ENCODE measurements at regions not wholly inside any gene's neighbourhood (a gene's known extent, or its start where the extent isn't known, plus 50 kb on each side); places are given as distances from the start of the nearest gene placed in this dataset.
"Not testable (repeated sequence)": the region's sequence is repeated elsewhere in the genome, so short reads cannot be mapped to it uniquely, and the experiment has no call there.

- H4K5ac ChIP-seq (ENCODE audit: low read depth, low read length); H2BK15ac ChIP-seq (ENCODE audit: low read depth, low read length); H3K4me1 ChIP-seq (ENCODE audit: control insufficient read depth, insufficient read depth, low read length); H3K4ac ChIP-seq (ENCODE audit: low read depth, low read length); H3K9me1 ChIP-seq (ENCODE audit: insufficient read depth, low read length); H2AK5ac ChIP-seq (ENCODE audit: low read depth, low read length); ATAC-seq (ENCODE audit: low read depth); H3K9ac ChIP-seq (ENCODE audit: low read depth, low read length); H3K4me3 ChIP-seq (ENCODE audit: insufficient read depth, low read depth, low read length); H2BK5ac ChIP-seq (ENCODE audit: low read depth, low read length, poor library complexity, severe bottlenecking); H3K27me3 ChIP-seq (ENCODE audit: control insufficient read depth, insufficient read depth, low read length); CTCF ChIA-PET; intact Hi-C loops (cut with micrococcal nuclease); H3K9me3 ChIP-seq (ENCODE audit: control insufficient read depth, insufficient read depth, low read length); H3K14ac ChIP-seq (replicated peaks; ENCODE audit: low read depth, low read length); H2AK9ac ChIP-seq (replicated peaks; ENCODE audit: low read depth, low read length, poor library complexity); DNase-seq; BruUV-seq (replicated peaks); H3K18ac ChIP-seq (ENCODE audit: low read depth, low read length); dilution Hi-C loops (cut with HindIII; ENCODE audit: low sequenced_read_pairs, unreplicated experiment); H3K79me1 ChIP-seq (ENCODE audit: low read depth in 1 of 2, low read length in 2 of 2); POLR2A ChIA-PET (ENCODE audit: unreplicated experiment); H3K56ac ChIP-seq (ENCODE audit: extremely low read depth, insufficient read depth, low read length); H3K23ac ChIP-seq (ENCODE audit: low read depth, low read length); H2AFZ ChIP-seq (replicated peaks; ENCODE audit: low read length, poor library complexity); in situ Hi-C loops (cut with MboI; ENCODE audit: low sequenced_read_pairs); H4K20me1 ChIP-seq (ENCODE audit: insufficient read depth, low read length); H4K91ac ChIP-seq (ENCODE audit: insufficient read depth, low read depth, low read length); H2BK120ac ChIP-seq (ENCODE audit: low read depth, low read length); H3K27ac ChIP-seq (ENCODE audit: insufficient read depth, low read length); H3K4me2 ChIP-seq (ENCODE audit: low read depth, low read length); H3K36me3 ChIP-seq (ENCODE audit: control insufficient read depth, insufficient read depth, low read length); H2BK20ac ChIP-seq (ENCODE audit: low read depth, low read length); H4K8ac ChIP-seq (ENCODE audit: low read depth in 2 of 2, low read length in 2 of 2): not testable (repeated sequence)
- WGBS, 2 experiments (ENCODE audit: extremely low coverage in 2 of 2, insufficient read length in 1 of 2): no CpG with 5 or more reads among the region's 2 CpGs
These were observed 706.9 kb upstream of the ZNF722 start for GRCh38 chr7:63291758-63292157.

- H2BK20ac ChIP-seq (ENCODE audit: low read depth, low read length); H4K91ac ChIP-seq (ENCODE audit: insufficient read depth, low read depth, low read length); H3K4me2 ChIP-seq (ENCODE audit: low read depth, low read length); H2AFZ ChIP-seq (replicated peaks; ENCODE audit: low read length, poor library complexity); H3K79me1 ChIP-seq (ENCODE audit: low read depth in 1 of 2, low read length in 2 of 2); H3K27me3 ChIP-seq (ENCODE audit: control insufficient read depth, insufficient read depth, low read length); H3K18ac ChIP-seq (ENCODE audit: low read depth, low read length); H2BK5ac ChIP-seq (ENCODE audit: low read depth, low read length, poor library complexity, severe bottlenecking); H3K4me1 ChIP-seq (ENCODE audit: control insufficient read depth, insufficient read depth, low read length); H4K8ac ChIP-seq (ENCODE audit: low read depth in 2 of 2, low read length in 2 of 2); intact Hi-C loops (cut with micrococcal nuclease); H2AK9ac ChIP-seq (replicated peaks; ENCODE audit: low read depth, low read length, poor library complexity); H3K4ac ChIP-seq (ENCODE audit: low read depth, low read length); BruUV-seq (replicated peaks); H2AK5ac ChIP-seq (ENCODE audit: low read depth, low read length); H3K23ac ChIP-seq (ENCODE audit: low read depth, low read length); H3K9me1 ChIP-seq (ENCODE audit: insufficient read depth, low read length); H3K4me3 ChIP-seq (ENCODE audit: insufficient read depth, low read depth, low read length); ATAC-seq (ENCODE audit: low read depth); H3K36me3 ChIP-seq (ENCODE audit: control insufficient read depth, insufficient read depth, low read length); H2BK120ac ChIP-seq (ENCODE audit: low read depth, low read length); dilution Hi-C loops (cut with HindIII; ENCODE audit: low sequenced_read_pairs, unreplicated experiment); H3K9ac ChIP-seq (ENCODE audit: low read depth, low read length); H4K5ac ChIP-seq (ENCODE audit: low read depth, low read length); CTCF ChIA-PET; DNase-seq; in situ Hi-C loops (cut with MboI; ENCODE audit: low sequenced_read_pairs); H3K56ac ChIP-seq (ENCODE audit: extremely low read depth, insufficient read depth, low read length); H3K9me3 ChIP-seq (ENCODE audit: control insufficient read depth, insufficient read depth, low read length); H3K27ac ChIP-seq (ENCODE audit: insufficient read depth, low read length); H2BK15ac ChIP-seq (ENCODE audit: low read depth, low read length); POLR2A ChIA-PET (ENCODE audit: unreplicated experiment); H4K20me1 ChIP-seq (ENCODE audit: insufficient read depth, low read length); H3K14ac ChIP-seq (replicated peaks; ENCODE audit: low read depth, low read length): not testable (repeated sequence)
- WGBS, 2 experiments (ENCODE audit: extremely low coverage in 2 of 2, insufficient read length in 1 of 2): no CpG with 5 or more reads among the region's 13 CpGs
These were observed 681.1 kb upstream of the ZNF722 start for GRCh38 chr7:63317595-63317994.
